HK-2 (cell line): ENCODE measurements at regions not wholly inside any gene's neighbourhood (a gene's known extent, or its start where the extent isn't known, plus 50 kb on each side); places are given as distances from the start of the nearest gene placed in this dataset.
"Not testable (repeated sequence)": the region's sequence is repeated elsewhere in the genome, so short reads cannot be mapped to it uniquely, and the experiment has no call there.

Experiments
- DNase-seq: peaks from one replicate; pipeline ENCODE4 v3.0.0-alpha.2; 2018; ENCODE audit not compliant: unreplicated experiment

DNA sequence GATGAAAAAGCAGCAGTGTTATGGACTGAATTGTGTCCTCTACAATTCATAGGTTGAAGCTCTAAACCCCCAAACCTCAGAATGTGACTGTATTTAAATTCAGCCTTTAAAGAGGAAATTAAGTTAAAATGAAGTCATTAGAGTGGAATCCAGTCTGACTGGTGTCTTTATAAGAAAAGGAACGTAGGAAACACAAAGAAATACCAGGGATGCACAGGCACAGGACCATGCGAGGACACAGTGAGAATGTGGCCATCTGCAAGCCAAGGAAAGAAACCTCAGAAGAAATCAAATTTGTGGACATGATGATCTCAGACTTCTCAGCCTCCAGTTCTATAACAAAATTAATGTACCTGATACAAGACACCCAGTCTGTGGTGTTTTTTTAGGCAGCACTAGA, 971.2 kb upstream of the CDH9 start:
- DNase-seq, result no peak

DNA sequence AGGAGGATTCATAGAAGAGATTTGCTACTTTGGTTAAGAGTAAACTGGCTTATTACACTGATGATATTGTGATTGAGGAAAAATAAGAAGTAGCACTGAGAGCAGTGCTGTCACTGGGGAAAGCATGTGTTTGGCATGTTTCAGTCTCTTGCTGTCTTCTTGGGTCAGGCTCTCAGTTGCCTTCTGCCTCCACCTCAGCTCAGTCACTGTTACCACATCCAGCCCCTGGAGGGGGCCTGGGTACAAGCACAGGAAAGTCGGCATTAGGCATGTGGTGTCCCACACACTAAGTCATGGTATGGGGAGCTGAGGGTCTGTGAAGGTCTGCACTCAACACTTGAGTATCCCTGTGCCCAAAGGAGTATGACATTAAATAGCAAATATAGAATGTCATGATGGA, 958.3 kb upstream of the CDH9 start:
- no peak for DNase-seq

DNA sequence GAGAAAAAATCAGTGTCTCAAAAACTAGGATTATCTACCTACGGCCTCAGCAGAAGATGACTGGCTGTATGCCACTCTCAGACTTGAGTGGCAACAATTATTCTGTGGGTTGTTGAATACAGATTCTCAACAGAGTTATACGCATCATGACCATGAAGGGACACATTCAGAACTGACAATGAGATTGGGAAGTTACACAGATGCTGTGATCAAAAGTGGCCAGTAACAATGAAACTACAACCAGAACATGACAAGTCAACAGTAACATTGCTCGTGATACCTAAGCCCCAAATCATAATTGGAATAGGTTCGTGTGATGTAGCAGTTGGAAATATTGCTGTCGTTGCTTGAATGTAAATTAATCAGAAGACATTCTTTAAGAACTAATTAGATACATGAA, 957.5 kb upstream of the CDH9 start:
- no peak for DNase-seq

DNA sequence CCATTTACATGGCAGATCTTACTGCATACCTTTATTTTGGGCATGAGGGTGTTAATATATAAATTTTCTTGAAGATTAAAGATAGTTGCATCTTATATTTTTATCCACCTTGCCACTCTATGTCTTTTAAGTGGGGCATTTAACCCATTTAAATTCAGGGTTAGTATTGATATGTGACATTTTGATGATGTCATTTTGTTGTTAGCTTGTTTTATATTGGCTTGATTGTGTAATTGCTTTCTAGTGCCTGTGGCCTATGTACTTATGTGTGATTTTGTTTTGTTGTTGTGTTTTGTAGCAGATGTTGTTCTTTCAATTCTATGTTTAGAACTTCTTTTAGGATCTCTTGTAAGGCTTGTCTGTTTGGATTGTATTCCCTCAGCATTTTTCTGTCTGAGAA, 939.9 kb upstream of the CDH9 start:
- no peak for DNase-seq

DNA sequence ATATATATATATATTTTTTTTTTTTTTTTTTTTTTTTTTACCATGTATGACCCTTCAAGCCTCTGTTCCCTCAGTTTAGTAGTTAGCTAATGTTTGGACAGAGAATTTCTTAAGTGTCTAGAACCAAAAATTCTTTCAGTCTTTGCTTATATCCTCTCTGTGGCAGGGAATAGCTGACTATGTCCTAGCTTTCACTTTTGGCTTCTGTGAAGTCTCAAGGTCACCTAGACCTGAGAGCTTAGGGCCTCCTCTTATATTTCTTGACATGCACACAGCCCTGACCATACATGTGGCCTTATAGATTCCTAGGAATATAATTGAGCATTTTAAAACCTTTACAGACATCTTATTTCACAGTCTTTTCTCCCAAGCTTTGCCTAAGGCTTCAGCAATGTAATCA, 930.8 kb upstream of the CDH9 start:
- no peak for DNase-seq

DNA sequence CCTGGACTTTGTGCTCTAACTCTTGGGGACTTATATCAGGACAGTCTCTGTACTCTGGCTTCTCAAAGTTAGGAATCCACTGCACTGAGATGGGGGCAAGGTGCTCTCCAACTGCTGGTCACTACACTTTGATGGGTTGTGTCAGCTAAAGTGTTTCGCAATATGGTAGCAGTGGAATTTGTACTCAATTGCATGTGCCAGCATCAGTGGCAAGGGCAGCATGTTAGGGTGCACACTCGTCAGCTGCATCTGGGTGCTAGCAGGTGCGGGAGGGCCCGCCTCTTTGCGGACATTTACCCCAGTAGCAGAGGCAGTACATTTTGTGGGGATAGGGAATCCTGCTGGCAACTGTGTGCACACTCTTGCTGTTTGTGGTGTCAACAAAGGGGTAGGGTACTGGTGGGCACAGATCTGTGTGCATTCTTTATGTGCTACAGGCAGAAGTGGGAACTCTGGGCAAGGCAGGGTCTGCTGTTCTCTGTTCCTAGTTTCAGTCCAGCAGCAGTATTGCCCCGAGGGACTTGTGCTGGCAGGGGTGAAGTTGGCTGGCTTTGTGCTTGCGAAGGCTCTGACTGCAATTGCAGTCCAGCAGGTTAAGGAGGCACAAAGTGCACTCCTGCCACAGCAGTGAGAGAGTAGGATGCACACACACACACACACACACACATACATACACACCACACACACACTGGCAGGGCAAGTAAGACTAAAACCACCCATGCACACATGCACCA, 924.8 kb upstream of the CDH9 start:
- DNase-seq, result no peak

DNA sequence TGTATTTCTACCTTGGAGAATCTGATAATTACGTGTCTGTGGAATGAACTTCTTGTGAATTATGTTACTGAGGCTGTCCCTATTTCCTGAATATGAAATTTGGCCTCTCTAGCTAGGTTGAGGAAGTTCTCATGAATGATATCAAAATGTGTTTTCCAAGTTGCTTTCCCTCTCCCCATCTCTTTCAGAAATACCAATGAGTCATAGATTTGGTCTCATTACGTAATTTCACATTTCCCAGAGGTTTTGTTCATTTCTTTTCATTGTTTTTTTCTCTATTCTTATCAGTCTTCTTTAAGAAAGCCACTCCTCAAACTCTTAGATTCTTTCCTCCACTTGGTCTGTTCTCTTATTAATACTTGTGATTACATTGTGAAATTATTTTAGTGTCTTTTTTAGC, 923.8 kb upstream of the CDH9 start:
- DNase-seq, result no peak

DNA sequence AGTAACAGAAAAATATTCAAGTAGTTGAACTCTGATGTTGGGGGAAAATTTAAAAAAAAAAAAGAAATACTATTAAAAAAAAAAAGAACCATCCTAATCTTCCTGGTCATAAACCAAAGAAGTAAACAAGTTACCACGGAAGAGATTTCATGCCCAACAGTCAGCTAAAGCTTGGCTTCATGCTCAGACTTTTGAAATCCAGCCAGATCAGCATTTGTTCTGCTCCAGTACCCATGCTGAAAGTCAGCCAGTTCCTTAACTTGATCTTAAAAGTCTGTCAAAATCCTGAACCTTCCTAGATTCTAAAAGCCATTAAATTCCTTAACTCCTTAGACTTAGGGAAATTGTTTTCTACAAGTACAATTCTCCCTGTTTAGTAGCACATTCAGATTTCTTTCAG, 908.7 kb upstream of the CDH9 start:
- no peak for DNase-seq

DNA sequence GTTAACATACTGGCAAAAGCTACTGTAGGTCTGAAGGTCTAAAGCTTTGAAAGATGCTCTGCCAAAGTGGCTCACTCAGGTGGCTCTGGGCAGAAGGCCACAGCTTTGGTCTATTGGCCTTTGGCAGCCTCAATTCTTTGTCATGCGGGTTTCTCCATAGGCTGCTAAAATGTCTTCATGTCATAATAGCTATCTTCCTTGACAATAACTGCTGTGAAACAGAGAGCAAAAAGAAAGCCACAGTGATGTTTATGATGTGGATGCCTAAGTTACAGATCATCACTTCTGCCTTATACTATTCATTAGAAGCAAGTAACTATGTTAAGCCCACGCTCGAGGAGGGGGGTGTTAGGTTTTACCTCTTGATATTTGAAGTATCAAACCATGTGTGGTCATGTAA, 906.1 kb upstream of the CDH9 start:
- no peak for DNase-seq

DNA sequence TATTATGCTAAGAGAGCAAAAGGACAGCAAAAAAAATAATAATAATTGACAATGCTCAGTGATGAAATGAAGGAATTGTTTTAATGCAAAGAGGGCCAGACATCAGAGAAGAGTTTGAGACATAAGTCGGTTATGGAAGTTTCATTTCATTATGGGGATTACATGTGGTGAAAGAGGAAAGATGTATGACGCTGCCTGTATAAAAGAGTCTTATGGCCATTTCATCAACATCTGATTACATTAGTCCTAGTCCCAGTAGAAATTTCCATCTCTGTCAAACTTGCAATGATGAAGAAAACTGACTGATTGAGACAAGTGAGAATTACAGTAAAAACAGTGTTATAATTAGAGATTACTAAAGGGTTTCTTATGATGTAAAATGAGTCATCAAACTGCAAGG, 900.6 kb upstream of the CDH9 start:
- no peak for DNase-seq

DNA sequence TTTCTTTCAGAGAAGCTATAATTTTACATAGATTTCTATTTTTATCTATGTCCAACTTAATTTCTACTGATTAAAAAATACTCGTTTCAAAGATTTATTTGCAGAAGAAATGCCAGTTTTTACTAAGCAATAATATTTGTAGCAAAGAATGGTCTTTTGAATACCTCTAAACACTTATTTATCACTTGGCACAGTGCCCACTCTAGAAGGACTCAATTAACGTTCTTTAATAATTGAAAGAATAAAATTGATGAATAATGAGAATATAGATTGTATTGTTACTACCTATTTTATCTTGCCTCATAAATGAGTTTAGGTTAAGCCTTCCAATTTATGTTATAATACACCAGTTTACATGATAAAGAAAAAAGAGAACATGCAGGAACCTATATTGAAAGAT, 889.7 kb upstream of the CDH9 start:
- DNase-seq, result no peak

DNA sequence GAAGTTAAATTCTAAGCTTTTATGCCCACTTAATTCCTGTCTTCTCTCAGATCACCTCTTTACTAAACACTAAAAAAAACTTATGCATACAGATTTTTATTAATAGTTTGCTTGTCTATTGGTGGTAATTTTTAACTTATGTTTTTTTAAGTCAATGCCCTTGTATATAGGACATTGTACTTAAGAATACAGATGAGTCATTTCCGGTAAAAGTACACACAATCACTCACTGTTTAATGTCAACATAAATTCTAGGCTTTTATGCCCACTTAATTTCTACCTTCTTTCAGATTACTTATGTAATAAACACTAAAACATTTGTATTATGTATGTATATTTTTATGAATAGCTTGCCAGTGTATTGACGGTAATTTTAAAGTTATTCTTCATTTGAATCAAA, 872.8 kb upstream of the CDH9 start:
- no peak for DNase-seq

DNA sequence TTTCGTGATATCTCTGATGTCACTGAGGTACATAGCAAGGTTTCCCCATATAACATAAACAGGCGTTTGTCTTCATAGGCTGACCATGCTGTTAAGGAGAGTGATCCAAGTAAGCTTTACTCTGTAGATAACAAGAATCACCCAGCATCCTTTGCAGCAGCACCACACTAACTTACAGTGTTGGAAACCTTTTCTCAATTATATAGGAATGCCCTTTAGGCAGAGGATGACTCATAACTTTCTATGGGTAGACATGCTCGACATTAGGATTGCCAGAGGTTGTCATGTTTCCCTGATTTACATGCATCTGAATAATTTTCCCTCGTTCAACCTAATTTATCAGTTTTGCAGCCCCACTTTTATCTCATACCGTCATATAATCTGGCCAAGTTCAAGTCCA, 870.0 kb upstream of the CDH9 start:
- DNase-seq, result no peak

DNA sequence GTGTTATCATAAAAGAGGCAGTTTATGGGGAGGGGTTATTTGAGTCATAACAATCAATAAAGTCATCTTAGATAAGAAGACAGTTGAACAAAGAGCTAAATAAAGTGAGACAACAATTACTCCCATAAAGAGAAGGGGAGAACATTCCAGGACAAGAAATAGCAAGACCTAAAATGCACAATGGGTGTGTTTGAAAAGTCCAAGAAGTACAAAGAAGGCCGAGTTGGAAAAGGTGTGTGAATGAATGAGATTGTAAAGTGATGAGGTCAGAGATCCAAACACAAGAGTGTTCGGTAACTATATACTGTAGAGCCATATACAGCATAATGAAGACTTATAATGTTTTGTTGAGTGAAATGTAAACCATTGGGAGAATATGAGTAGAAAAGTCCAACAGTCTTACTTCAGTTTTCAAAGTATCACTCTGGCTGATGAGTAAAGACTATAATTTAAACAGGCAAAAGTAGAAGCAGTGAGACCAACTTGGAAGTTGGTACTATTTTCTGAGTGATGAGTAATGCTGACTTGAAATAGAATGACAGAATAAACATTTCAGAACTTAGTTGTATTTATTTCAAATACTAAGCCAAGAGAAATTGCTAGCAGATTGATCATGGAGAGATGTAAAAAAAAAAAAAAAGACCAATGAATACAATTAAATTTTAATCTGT, 868.7 kb upstream of the CDH9 start:
- DNase-seq, result no peak

DNA sequence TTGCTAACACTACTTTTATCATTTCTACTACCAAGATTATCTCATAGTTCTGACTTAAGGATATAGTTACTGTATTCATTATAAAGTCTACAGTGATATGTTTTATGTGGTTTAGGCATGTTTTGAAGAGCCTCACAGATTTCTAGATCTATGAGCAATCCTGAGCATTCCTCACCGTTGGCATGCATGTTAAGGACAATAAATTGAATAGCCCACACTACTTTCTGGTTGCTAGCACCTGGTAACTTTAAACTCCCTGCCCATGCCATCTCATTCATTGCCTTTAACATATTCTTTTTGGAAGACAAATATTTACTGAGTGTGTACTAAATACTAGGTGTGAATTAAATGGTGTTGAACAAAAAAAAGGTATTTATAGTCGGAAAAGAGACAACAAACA, 868.1 kb upstream of the CDH9 start:
- DNase-seq, result no peak

DNA sequence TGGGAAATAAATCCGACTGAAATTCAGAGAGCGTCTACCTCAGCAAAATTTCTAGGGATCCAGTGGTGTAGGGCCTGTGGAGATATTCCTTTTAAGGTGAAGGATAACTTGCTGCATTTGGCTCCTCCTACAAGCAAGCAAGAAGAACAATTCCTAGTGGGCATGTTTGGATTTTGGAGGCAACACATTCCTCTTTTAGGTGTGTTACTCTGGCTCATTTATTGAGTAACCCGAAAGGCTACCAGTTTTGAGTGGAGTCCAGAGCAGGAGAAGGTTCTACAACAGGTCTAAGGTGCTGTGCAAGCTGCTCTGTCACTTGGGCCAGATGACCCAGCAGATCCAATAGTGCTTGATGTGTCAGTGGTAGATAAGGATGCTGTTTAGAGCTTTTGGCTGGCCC, 862.4 kb upstream of the CDH9 start:
- DNase-seq, result no peak

DNA sequence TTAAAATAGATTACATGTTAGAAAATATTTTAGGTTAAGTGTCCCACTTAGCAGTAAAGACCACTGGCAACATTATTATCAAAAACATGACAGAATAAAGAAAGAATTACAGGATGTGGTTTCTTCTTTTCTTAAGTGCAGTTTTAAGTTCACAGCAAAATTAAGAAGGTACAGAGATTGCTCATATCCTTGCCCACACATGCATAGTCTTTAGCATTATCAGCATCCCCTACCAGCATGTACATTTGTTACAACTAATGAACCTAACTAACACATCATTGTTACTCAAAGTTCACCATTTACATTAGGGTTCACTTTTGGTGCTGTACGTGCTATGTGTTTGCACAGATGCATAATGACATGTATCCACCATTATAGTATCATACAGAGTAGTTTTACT, 837.7 kb upstream of the CDH9 start:
- no peak for DNase-seq

DNA sequence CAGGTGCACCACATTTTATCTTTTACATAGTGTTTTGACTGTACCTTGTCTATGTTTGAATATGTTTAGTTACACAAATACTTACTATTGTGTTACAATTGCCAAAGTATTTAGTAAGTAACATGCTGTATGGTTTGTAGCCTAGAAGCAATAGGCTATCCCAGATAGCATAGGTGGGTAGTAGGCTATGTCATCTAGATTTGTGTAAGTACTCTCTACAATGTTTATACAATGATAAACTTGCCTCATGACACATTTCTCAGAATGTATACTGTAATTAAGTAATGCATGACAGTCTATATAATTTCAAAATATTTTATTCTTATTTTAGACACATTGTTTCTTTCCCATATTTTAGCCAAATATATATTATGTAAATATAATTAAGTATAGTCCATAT, 836.8 kb upstream of the CDH9 start:
- DNase-seq, result no peak

DNA sequence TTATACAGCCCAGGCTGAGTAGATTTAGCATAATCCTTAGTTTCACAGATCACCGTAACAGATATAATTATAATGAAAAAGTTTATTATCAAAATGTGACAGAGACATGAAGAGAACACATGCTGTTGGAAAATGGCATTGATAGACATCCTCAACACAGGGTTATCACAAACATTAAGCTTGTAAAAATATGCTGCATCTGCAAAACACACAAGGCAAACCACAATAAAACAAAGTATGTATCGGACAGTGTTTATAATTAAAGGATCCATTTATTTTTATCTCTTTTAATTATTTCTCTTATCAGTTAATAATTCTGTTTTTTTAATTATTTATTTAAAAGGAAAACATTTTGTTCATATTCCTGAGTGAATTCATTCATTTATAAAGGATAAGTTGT, 829.9 kb upstream of the CDH9 start:
- no peak for DNase-seq

DNA sequence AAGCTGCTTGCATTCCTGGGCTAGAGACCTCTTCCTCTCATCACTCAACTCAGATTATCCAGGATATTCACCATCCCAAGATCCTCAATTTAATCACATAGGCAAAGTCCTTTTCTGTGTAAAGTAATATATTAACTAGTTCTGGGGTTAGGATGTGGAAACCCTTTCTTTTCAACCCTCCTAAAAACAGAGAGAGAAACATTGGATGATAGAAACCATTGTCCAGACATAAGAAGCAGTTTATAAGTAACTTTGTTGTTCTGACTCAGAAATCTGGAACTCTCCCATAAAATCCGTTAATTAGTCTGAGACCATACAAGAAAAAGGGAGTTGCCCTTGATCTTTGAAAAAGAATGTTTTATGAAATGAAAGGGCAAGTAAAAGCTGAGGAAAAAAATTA, 817.1 kb upstream of the CDH9 start:
- no peak for DNase-seq

DNA sequence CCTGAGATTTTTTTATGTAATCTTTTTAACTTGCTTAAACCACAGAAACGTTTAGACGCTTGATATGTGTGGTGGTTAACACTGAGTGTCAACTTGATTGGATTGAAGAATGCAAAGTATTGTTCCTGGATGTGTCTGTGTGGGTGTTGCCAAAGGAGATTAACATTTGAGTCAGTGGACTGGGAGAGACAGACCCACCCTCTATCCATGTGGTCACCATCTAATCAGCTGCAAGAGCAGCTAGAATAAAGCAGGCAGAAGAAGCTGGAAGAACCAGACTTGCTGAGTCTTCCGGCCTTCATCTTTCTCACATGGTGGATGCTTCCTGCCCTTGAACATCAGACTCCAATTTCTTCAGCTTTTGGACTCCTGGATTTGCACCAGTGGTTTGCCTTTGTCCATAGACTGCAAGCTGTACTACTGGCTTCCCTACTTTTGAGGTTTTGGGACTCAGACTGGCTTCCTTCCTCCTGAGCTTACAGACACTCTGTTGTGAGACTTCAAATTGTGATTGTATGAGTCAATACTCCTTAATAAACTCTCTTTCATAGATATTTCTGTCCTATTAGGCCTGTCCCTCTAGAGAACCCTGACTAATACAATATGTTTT, 816.0 kb upstream of the CDH9 start:
- DNase-seq, result no peak

DNA sequence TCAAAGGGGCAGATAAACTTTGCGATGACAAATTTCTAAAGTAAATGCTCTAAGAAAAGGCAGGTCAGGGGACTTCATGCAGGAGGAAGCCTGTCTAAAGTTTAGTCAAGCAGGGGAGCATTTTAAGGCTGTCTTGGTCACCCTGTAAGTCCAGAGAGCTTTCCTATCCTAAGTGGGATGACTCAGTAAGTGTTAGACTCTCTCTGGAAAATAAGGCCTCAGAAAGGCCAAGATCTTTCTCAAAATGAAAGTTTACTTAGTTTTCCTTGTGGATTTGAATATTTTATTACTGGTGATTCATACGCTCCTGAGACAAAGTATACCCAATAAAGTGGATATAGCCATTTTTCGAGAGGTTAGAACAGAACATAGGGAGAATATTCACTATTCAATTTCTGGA, 806.9 kb upstream of the CDH9 start:
- no peak for DNase-seq

DNA sequence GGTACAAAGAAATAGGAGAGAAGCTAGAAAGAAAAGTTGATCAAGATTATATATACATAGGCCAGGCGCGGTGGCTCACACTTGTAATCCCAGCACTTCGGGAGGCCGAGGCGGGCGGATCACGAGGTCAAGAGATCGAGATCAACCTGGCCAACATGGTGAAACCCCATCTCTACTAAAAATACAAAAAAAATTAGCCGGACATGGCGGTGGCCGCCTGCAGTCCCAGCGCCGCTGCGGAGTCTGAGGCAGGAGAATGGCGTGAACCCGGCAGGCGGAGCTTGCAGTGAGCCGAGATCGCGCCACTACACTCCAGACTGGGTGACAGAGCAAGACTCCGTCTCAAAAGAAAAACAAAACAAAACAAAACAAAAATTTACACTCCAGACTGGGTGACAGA, 798.3 kb upstream of the CDH9 start:
- DNase-seq, result not testable (repeated sequence)

DNA sequence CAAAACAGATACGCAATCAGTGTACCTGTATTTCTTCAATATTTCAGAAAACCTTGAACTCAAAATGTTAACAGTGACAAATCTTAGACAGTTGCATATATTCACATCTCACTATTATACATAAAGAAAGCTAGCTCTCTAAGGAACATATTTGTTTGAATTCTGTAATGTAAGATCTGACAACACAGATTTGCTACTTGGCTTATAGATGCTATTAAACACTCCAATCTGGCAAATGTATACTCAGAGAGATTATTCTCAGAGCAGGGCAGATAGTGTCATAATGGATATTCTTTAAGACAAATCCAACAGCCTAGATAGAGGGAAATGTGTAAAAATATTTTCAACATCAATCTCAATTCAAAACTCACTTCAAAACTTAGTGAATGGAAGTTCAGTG, 794.5 kb upstream of the CDH9 start:
- DNase-seq, result no peak
